ENCODE measurements at regions not wholly inside any gene's neighbourhood (a gene's known extent, or its start where the extent isn't known, plus 50 kb on each side); places are given as distances from the start of the nearest gene placed in this dataset.

- TF ChIP-seq CTCF (IDR thresholded peaks at IDR 0.05; ENCODE audit: low read depth, low read length) (no peak), EZH2phosphoT487 (IDR thresholded peaks at IDR 0.05; ENCODE audit: low read depth) (no peak)
These were observed 949.6 kb upstream of the SLC10A2 start for GRCh38 chr13:104015646-104016396.

Data from OCI-LY3 (cell line).